SK-N-SH treated with all-trans-retinoic acid at 6 μM for 48 hours (cell line): ENCODE measurements at regions not wholly inside any gene's neighbourhood (a gene's known extent, or its start where the extent isn't known, plus 50 kb on each side); places are given as distances from the start of the nearest gene placed in this dataset.

Experiments used
- ARNTL ChIP-seq: fragments of 450-650 bp; formaldehyde crosslinking; IDR thresholded peaks from 2 replicates; pipeline ENCODE4 v1.5.0; 2020; ENCODE audit warnings: low read depth, mild to moderate bottlenecking, moderate library complexity, borderline replicate concordance
- BACH2 ChIP-seq: fragments of 250-450 bp; sonication (Bioruptor Pico); IDR thresholded peaks from 2 replicates; pipeline ENCODE4 v1.9.0; 2021; ENCODE audit warnings: mild to moderate bottlenecking, borderline replicate concordance
- CSRNP3 ChIP-seq: fragments of 250-450 bp; sonication (Bioruptor Pico); IDR thresholded peaks from 2 replicates; pipeline ENCODE4 v1.5.1; 2021; ENCODE audit warnings: mild to moderate bottlenecking, moderate library complexity
- ISL1 ChIP-seq: fragments of 250-450 bp; sonication (Bioruptor Pico); IDR thresholded peaks from 2 replicates; pipeline ENCODE4 v2.1.2; 2022; ENCODE audit warnings: mild to moderate bottlenecking, moderate library complexity
- PATZ1 ChIP-seq: fragments of 250-450 bp; sonication (Bioruptor Pico); IDR thresholded peaks from 2 replicates; pipeline ENCODE4 v1.8.0; 2020; ENCODE audit warnings: mild to moderate bottlenecking, moderate library complexity, borderline replicate concordance
- ZNF565 ChIP-seq: fragments of 450-650 bp; formaldehyde crosslinking; conservative IDR thresholded peaks from 2 replicates; pipeline ENCODE4 v1.5.0; 2020; ENCODE audit warnings: low read depth, mild to moderate bottlenecking, moderate library complexity
- ZNF70 ChIP-seq: fragments of 450-650 bp; formaldehyde crosslinking; IDR thresholded peaks from 2 replicates; pipeline ENCODE4 v1.5.0; 2020; ENCODE audit warnings: mild to moderate bottlenecking, moderate library complexity
- ZNF8 ChIP-seq: fragments of 450-650 bp; formaldehyde crosslinking; IDR thresholded peaks from 2 replicates; pipeline ENCODE4 v1.5.0; 2020; ENCODE audit warnings: mild to moderate bottlenecking, moderate library complexity

- TF ChIP-seq PATZ1: no peak
- TF ChIP-seq ARNTL (CRISPR knock-in tag): no peak
- TF ChIP-seq ISL1 (CRISPR knock-in tag): no peak
- no peak for TF ChIP-seq ZNF565 (CRISPR knock-in tag)
- no peak for TF ChIP-seq CSRNP3 (CRISPR knock-in tag)
- no peak for TF ChIP-seq ZNF70 (CRISPR knock-in tag)
- no peak for TF ChIP-seq ZNF8 (CRISPR knock-in tag)
- TF ChIP-seq BACH2 (CRISPR knock-in tag): no peak
These were observed 243.0 kb downstream of the TMEM167A start for GRCh38 chr5:82834151-82834550.
